Retinal pigment epithelial cell (primary cell): ENCODE measurements at regions not wholly inside any gene's neighbourhood (a gene's known extent, or its start where the extent isn't known, plus 50 kb on each side); places are given as distances from the start of the nearest gene placed in this dataset.
"Not testable (repeated sequence)": the region's sequence is repeated elsewhere in the genome, so short reads cannot be mapped to it uniquely, and the experiment has no call there.

ENCODE experiments used
- DNase-seq: peaks from one replicate; pipeline ENCODE4 v3.0.0-alpha.2; 2010; ENCODE audit warnings: low read depth
- H3K4me3 ChIP-seq: 2 replicates; pipeline ENCODE4 v1.5.1; 2011; ENCODE audit warnings: mild to moderate bottlenecking, low read length, control low read depth, moderate library complexity
- CTCF ChIP-seq: conservative IDR thresholded peaks from 2 replicates; pipeline ENCODE4 v1.5.1; 2011; ENCODE audit warnings: low read depth, low read length, control low read depth, inconsistent platforms

- H3K4me3 ChIP-seq = no peak overlapping the region
- DNase-seq = no peak
- no peak for TF ChIP-seq CTCF
These were observed 136.2 kb upstream of the USP9X start for GRCh38 chrX:40949071-40949470.

DNA sequence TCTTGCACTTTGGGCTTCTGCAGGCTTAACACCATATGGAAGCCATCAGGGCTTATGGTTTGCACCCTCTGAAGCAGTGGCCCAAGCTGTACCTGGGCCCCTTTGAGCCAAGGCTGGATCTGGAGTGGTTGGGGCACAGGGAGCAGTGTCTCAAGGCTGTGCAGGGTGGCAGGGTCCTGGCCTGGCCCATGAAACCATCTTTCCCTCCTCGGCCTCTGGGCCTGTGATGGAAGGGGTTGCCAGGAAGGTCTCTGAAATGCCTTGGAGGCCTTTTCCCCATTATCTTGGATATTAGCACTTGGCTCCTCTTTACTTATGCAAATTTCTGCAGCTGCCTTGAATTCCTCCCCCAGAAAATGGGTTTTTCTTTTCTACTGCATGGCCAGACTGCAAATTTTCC is 134.7 kb upstream of the USP9X start:
- TF ChIP-seq CTCF = no peak
- no peak for DNase-seq
- no peak overlapping the region for H3K4me3 ChIP-seq

DNA sequence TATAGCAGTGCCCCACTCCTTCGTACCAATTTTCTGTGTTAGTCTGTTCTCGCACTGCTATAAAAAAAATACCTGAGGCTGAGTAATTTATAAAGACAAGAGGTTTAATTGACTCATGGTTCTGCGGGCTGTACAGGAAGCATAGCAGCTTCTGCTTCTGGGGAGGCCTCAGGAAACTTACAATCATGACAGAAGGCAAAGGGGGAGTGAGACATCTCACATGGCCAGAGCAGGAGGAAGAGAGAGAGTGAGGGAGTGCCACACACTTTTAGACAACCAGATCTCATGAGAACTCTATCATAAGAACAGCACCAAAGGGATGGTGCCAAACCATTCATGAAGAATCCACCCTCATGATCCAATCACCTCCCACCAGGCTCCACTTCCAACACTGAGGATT is 133.8 kb upstream of the USP9X start:
- not testable (repeated sequence) for DNase-seq, H3K4me3 ChIP-seq

GRCh38 chrX:40952855-40953254 is 132.4 kb upstream of the USP9X start:
- TF ChIP-seq CTCF = no peak
- no peak overlapping the region for H3K4me3 ChIP-seq
- no peak for DNase-seq

DNA sequence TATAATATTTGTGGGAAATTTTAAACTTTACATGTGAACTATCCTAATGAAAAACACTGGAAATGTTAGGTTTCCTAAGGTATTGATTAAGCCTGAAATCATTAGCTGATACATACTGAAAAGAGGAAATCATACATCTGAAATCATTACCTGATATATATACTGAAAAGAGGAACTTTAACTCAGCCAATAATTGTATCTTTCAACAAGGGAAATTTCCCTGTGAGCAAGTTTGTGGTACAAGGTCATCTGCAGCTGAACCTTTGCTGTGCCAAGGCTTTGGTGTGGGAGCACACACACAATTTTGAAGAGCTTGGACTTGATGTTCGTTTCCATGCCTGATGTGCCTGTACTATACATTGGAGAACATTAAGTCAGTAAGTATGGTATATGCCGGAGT is 131.9 kb upstream of the USP9X start:
- no peak overlapping the region for H3K4me3 ChIP-seq
- no peak for TF ChIP-seq CTCF
- DNase-seq = no peak

GRCh38 chrX:40960041-40960440 is 125.2 kb upstream of the USP9X start:
- H3K4me3 ChIP-seq = no peak overlapping the region
- TF ChIP-seq CTCF = no peak
- no peak for DNase-seq

- H3K4me3 ChIP-seq = no peak overlapping the region
- no peak for TF ChIP-seq CTCF
- no peak for DNase-seq
These were observed 122.3 kb upstream of the USP9X start for GRCh38 chrX:40962793-40963407.

GRCh38 chrX:40964008-40964407 is 121.2 kb upstream of the USP9X start:
- no peak overlapping the region for H3K4me3 ChIP-seq
- TF ChIP-seq CTCF = no peak
- DNase-seq = no peak
